Ovary (tissue), 3 donors: ENCODE measurements at regions not wholly inside any gene's neighbourhood (a gene's known extent, or its start where the extent isn't known, plus 50 kb on each side); places are given as distances from the start of the nearest gene placed in this dataset.

ENCODE experiments used
- CTCF ChIP-seq, 3 donors: fragments of 450-650 bp in 2 of 3; fragments of 200-600 bp in 1 of 3; IDR thresholded peaks; one replicate each; pipeline versions ENCODE4 v1.5.1 to v1.8.0; 2016 to 2022; ENCODE audit warnings: antibody characterized with exemption in 3 of 3, mild to moderate bottlenecking in 1 of 3
- EP300 ChIP-seq: sonication (generic); formaldehyde crosslinking; IDR thresholded peaks from one replicate; pipeline ENCODE4 v1.6.1; 2017; ENCODE audit warnings: antibody characterized with exemption
- POLR2A ChIP-seq: fragments of 450-650 bp; IDR thresholded peaks from one replicate; pipeline ENCODE4 v1.6.1; 2017; ENCODE audit warnings: antibody characterized with exemption, mild to moderate bottlenecking, moderate library complexity
- donor health status: DM: no; HTN: no; CAD: no.

DNA sequence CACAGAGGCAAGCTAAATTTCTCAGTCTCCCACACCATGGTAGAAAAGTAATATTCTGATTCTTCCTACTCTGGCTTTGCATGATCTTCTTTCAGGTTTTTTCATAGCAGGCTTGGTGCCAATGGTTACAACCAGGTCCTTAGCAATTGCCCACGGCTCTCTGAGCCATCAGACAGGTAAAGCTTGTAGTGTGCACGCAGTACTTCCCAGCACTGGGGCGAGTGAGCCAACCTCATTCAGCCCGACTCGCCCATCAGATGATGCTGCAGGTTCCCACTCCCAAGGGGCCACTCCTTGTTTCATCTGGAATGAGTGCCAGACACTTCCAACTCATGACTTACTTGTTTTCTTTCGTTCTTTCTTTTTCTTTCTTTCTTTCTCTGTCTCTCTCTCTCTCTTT is 78.3 kb downstream of the PERP start:
- TF ChIP-seq POLR2A, result no peak
- TF ChIP-seq EP300, result no peak
- no peak for TF ChIP-seq CTCF (IDR thresholded peaks at IDR 0.05)
